CD4-positive, alpha-beta T cell treated with Interleukin-6 for 4 hours (primary cell): ENCODE measurements at regions not wholly inside any gene's neighbourhood (a gene's known extent, or its start where the extent isn't known, plus 50 kb on each side); places are given as distances from the start of the nearest gene placed in this dataset.

Experiments
- DNase-seq: peaks from one replicate; pipeline ENCODE4 v3.0.0-alpha.2; 2020; ENCODE audit warnings: mixed read lengths

GRCh38 chr6:110537208-110538123, 61.1 kb upstream of the SLC22A16 start:
- no peak for DNase-seq

DNA sequence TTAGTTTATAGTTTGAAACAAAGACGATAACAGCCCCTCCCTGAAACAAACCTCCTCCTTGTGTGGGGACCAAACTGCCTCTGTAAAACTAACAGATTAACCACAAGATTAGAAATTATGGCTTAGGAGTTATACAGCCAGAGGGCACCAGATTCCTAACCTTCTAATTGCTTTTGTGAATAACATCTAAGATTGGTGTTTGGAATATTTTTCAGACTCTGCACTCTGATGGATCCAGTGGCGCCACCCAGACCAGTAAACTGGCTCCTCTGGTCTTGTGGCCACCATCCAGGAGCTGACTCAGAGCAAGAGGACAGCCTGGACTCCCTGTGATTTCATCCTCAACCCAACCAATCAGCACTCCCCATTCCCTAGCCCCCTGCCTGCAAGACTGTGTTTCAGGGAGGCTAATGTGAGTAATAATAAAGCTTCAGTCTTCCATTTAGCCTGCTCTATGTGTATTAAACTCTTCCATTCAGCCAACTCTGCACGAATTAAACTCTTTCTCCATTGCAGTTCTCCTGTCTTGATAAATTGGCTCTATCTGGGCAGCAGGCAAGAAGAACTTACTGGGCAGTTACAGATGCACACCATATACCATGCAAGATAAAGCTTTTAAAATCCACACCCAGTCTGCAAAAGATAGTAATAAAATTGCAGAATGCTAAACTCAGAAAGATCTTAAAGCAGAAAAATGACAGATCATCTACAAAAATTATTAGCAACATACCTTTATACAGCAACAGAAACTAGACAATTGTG, 58.5 kb upstream of the SLC22A16 start:
- no peak for DNase-seq

DNA sequence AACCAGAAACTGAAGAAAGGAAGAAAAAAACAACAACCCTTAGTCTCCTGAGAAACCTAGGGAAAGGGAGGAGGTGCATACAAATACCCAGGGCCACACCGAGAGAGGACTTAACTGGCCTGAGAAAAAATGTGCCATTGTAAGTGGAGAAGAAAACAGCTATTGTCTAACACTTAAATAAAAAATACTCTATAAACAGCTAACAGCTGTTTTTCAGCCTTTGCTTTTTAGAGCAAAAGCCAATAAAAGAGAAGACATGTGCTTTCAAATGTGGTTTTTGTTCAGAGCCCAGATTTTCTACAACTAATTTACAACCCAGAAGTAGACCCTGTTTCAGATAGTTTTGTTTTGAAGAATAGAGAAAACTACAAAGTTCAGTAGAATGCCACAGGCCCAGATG, 56.0 kb upstream of the SLC22A16 start:
- DNase-seq: no peak

DNA sequence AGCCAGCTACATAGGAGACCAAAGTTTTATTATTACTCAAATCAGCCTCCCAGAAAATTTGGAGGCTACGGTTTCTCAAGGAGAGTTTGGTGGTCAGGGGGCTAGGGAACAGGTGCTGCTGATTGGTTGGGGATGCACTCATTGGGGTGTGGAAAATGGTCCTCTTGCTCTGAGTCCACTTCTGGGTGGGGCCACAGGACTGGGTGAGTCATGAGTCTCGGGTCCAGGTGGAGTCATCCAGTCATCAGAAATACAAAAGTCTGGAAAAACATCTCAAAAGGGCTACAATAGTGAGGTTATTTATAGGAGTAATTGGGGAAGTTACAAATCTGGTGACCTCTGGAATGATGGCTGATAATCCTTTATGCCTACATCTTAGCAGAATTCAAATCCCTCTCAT, 54.3 kb upstream of the SLC22A16 start:
- no peak for DNase-seq

DNA sequence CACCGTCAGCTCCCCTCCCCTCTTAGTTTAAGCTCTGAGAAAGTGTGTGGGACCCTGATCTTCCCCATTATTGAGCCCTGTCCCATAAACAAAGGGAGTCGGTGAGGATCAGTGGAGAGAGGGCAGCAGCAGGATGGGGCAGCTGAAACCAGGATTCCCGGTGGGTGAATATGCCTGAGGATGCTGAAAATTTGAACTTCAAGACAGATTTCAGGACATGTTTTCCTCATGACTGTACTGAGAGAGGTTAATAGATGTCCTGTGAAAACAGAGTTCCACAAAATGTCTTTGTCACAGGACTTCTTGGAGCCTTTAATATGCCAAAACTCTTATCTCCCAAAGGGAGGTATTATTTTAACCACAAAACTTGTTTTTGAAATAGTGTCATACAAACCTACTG, 53.5 kb upstream of the SLC22A16 start:
- no peak for DNase-seq

DNA sequence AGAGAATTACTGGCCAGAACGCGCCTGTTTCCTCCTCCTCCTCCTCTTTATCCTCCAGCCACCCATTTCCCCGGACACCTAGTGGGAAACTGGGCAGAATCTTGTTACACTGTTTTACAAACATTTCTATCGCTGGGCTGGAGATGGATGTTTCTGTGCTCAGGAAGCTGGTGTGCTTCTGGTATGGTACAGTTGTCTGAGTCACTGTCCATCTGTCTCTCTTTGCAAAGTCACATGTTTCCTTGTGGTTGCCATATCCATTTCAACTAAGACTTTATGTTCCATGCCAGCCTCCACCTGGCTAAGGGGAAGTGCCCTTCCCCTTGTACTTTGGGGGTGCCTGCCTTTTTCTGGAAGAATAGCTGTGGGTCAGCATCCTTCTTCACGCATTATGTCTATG, 52.9 kb upstream of the SLC22A16 start:
- no peak for DNase-seq

GRCh38 chr6:110528930-110529325, 52.5 kb upstream of the SLC22A16 start:
- DNase-seq: no peak

- DNase-seq: peak; percentile 50
Observed at GRCh38 chr6:110528101-110528929, 51.9 kb upstream of the SLC22A16 start.

DNA sequence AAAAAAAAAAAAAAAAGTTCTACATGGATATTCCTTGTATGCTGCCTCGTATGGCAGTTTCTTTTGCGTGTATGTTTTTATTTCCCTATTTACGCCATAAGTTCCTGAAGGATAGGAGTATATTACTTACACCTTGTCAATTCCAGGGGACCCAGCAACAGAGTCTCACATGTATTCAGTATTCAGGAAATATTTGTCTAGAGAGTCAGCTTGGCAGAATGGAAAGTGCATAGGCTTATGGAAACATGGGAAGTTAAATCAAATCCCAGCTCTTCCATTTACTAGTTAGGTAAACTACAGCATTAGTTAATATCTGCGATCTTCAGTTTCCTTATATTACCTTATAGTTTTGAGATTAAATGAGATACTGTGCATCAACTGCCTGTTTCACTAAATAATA, 51.1 kb upstream of the SLC22A16 start:
- DNase-seq: no peak

DNA sequence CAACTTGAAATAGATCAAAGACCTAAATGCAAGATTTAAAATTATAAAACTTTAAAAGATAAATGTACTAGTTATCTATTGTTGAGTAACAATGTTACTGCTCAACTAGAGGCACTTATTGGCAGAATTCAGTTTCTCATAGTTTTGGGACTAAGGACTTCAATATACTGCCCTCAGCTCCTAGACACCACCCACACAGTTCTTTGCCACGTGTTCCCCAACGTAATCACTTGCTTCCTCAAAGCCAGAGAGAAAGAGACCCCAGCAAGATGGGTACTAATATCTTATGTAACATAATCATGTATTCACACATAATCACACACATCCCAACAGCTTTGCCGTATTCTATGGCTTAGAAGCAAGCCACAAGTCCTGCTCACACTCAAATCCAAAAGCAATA, 50.3 kb upstream of the SLC22A16 start:
- DNase-seq: no peak
